ENCODE measurements at regions not wholly inside any gene's neighbourhood (a gene's known extent, or its start where the extent isn't known, plus 50 kb on each side); places are given as distances from the start of the nearest gene placed in this dataset.
"Not testable (repeated sequence)": the region's sequence is repeated elsewhere in the genome, so short reads cannot be mapped to it uniquely, and the experiment has no call there.

- Histone ChIP-seq H3K27me3 (no peaks in the 10 kb centered on the region), H3K36me3 (no peaks in the 10 kb centered on the region), H3K4me1 (no peaks in the 10 kb centered on the region), H3K4me3 (no peak overlapping the region), H3K27ac (no peak overlapping the region), H3K9me3 (replicated peaks) (no peaks in the 10 kb centered on the region)
- no peak for DNase-seq
Measured at GRCh38 chr10:46170789-46171188, 116.0 kb upstream of the ANTXRL start.

DNA sequence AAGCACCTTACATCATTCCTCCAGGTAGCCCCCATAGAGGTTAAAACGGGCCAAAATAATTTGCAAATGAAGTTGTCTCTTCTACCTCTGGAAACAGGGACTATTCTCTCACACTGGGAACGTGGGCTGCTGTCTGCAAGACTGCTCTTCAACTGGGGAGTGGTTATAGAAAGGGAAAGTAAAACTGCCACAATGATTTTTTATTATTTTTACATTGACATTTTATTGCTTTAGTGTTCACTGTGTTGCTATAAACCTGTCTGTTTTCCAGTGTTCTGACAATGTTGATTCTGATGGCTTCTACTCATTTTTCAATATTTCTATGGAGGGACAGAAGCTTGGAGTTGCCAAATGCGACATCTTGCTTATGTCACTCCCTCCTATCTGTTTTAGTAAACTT lies 115.1 kb upstream of the ANTXRL start:
- Histone ChIP-seq H3K27ac (no peak overlapping the region), H3K4me3 (no peak overlapping the region), H3K36me3 (no peaks in the 10 kb centered on the region), H3K4me1 (no peaks in the 10 kb centered on the region), H3K27me3 (no peaks in the 10 kb centered on the region), H3K9me3 (replicated peaks) (no peaks in the 10 kb centered on the region)
- no peak for DNase-seq

- Histone ChIP-seq H3K36me3 (no peaks in the 10 kb centered on the region), H3K4me1 (no peaks in the 10 kb centered on the region), H3K27me3 (no peaks in the 10 kb centered on the region), H3K9me3 (replicated peaks) (no peaks in the 10 kb centered on the region), H3K4me3 (no peak overlapping the region), H3K27ac (no peak overlapping the region)
- no peak for DNase-seq
Measured at GRCh38 chr10:46175296-46175695, 111.5 kb upstream of the ANTXRL start.

- no peak overlapping the region for H3K4me3 ChIP-seq
- no peak for DNase-seq
- H3K27ac ChIP-seq: no peak overlapping the region
- H3K27me3 ChIP-seq: no peaks in the 10 kb centered on the region
- H3K4me1 ChIP-seq: no peaks in the 10 kb centered on the region
- no peaks in the 10 kb centered on the region for H3K9me3 ChIP-seq (replicated peaks)
- H3K36me3 ChIP-seq: no peaks in the 10 kb centered on the region
Measured at GRCh38 chr10:46175831-46176230, 111.0 kb upstream of the ANTXRL start.

GRCh38 chr10:46187431-46187830 lies 99.4 kb upstream of the ANTXRL start:
- not testable (repeated sequence) for H3K4me1 ChIP-seq; H3K9me3 ChIP-seq (replicated peaks); H3K27ac ChIP-seq; H3K4me3 ChIP-seq; H3K27me3 ChIP-seq; H3K36me3 ChIP-seq; DNase-seq

DNA sequence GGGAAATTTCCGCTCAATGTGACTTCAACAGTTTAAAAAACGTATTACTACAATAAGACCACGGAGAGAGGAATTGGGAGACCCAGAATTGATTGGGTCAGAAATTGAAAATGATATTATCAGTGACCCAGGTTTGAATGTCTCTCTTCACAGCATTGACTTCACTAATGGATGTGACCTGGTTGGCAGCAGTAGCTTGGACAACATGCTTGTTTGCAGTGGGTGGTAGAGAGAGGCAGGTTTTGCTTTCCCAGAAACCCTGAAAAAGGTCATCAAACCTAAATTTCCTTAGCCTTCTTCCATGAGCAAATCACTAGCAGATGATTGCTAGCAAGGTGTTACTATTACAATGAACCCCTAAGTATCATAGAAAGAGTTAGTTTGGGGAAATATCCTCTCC lies 89.7 kb upstream of the ANTXRL start:
- no peaks in the 10 kb centered on the region for H3K9me3 ChIP-seq (replicated peaks)
- no peaks in the 10 kb centered on the region for H3K4me1 ChIP-seq
- DNase-seq: no peak
- no peaks in the 10 kb centered on the region for H3K27me3 ChIP-seq
- H3K4me3 ChIP-seq: no peak overlapping the region
- H3K36me3 ChIP-seq: no peaks in the 10 kb centered on the region
- H3K27ac ChIP-seq: no peak overlapping the region

- no peaks in the 10 kb centered on the region for H3K9me3 ChIP-seq (replicated peaks)
- H3K4me1 ChIP-seq: no peaks in the 10 kb centered on the region
Measured at GRCh38 chr10:46198516-46198915, 88.3 kb upstream of the ANTXRL start.

GRCh38 chr10:46202405-46202804 lies 84.4 kb upstream of the ANTXRL start:
- not testable (repeated sequence) for H3K27me3 ChIP-seq; H3K4me3 ChIP-seq; DNase-seq; H3K27ac ChIP-seq; H3K9me3 ChIP-seq (replicated peaks); H3K4me1 ChIP-seq; H3K36me3 ChIP-seq

More at GRCh38 chr10:46198516-46198915, 88.3 kb upstream of the ANTXRL start:
- DNase-seq: no peak
- no peaks in the 10 kb centered on the region for H3K27me3 ChIP-seq
- H3K4me3 ChIP-seq: no peak overlapping the region
- H3K27ac ChIP-seq: no peak overlapping the region
- H3K36me3 ChIP-seq: no peaks in the 10 kb centered on the region

GRCh38 chr10:46204482-46205102 lies 82.2 kb upstream of the ANTXRL start:
- DNase-seq; H3K4me1 ChIP-seq; H3K36me3 ChIP-seq; H3K4me3 ChIP-seq; H3K27ac ChIP-seq; H3K27me3 ChIP-seq; H3K9me3 ChIP-seq (replicated peaks): not testable (repeated sequence)

DNA sequence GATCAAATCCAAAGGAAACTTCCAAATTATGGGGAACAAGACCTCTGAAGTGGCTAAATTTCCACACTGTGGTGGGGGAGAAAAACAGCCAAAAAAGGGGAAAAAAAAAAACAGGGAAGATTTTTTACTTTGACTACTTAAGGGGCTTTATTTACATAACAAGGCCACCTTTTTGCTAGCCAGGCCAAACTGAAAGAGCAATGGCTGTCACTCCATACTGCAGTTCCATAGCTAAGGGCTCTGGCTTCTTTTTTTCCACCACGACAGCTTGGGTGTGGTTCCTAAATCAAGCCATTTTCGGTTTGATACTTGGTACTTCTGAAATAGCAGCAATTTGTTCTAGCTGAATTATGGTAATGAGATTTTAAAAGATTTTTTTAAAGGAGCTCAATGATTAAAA lies 76.4 kb upstream of the ANTXRL start:
- DNase-seq; H3K36me3 ChIP-seq; H3K27ac ChIP-seq; H3K4me1 ChIP-seq; H3K9me3 ChIP-seq (replicated peaks); H3K4me3 ChIP-seq; H3K27me3 ChIP-seq: not testable (repeated sequence)

GRCh38 chr10:46215426-46215825 lies 71.4 kb upstream of the ANTXRL start:
- no peak for DNase-seq

DNA sequence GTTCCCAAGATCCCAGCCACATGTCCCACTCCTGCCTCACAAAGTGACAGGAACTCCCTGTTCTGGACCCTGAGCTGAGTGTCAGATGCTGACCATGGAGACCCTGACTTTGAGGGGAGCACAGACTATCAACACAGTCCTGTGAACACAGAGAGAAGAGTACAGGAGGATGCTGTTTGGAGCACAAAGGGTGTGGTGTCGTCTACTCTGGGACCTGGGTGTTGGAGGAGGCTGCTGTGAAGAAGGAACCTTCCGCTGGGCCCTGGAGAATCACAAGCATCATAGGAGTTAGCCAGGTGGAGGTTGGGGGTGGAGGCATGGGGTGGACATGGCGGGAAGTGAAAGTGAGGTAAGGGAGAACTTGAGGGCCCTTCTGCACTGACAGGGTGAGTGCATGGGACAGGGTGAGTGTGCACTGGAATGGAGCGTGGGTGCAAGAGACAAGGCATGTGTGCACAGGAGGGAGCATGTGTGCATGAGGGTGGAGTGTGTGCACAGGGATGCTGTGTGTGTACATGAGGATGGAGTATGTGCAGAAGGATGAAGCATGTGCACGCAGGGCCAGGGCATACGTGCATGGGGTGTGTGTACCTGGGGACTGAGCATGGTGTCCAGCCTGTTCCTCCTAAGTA lies 70.7 kb upstream of the ANTXRL start:
- Histone ChIP-seq H3K4me1 (no peaks in the 10 kb centered on the region), H3K4me3 (no peak overlapping the region), H3K36me3 (no peaks in the 10 kb centered on the region), H3K9me3 (replicated peaks) (no peaks in the 10 kb centered on the region), H3K27me3 (no peaks in the 10 kb centered on the region), H3K27ac (no peak overlapping the region)
- DNase-seq: no peak

More at GRCh38 chr10:46215426-46215825, 71.4 kb upstream of the ANTXRL start:
- no peaks in the 10 kb centered on the region for H3K27me3 ChIP-seq
- H3K4me1 ChIP-seq: no peaks in the 10 kb centered on the region
- no peak overlapping the region for H3K27ac ChIP-seq
- no peak overlapping the region for H3K4me3 ChIP-seq
- no peaks in the 10 kb centered on the region for H3K36me3 ChIP-seq
- no peaks in the 10 kb centered on the region for H3K9me3 ChIP-seq (replicated peaks)

GRCh38 chr10:46216836-46217751 lies 69.7 kb upstream of the ANTXRL start:
- DNase-seq: no peak
- H3K4me3 ChIP-seq: no peak overlapping the region
- H3K9me3 ChIP-seq (replicated peaks): no peaks in the 10 kb centered on the region
- no peaks in the 10 kb centered on the region for H3K27me3 ChIP-seq
- no peak overlapping the region for H3K27ac ChIP-seq
- H3K4me1 ChIP-seq: no peaks in the 10 kb centered on the region
- H3K36me3 ChIP-seq: no peaks in the 10 kb centered on the region

DNA sequence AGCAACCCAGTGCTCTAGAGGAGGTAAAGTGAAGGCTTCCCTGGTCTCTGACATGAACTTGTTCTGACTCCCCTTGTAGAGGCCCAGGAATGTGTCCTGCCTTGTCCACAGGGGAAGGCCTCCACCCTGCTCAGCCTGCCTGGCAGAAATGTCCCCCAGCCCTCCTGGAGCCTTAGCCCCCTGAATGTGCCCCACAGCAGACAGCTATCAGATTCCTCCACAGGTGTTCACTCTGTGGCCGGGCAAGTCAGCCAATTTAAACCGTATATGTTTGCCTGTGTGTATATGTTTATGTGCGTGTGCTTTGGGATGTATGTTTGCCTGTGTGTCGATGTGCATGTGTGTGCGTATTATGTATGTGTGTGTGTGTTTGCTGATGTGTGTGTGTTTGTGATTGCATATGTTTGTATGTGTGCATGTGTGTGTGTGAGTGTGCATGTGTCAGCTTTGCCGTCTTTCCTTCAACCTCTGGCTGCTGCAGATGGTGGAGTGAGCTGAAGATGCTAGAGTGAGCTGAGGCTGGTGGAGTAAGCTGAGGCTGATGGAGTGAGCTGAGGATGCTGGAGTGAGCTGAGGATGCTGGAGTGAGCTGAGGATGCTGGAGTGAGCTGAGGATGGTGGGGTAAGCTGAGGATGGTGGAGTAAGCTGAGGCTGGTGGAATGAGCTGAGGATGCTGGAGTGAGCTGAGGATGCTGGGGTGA lies 68.9 kb upstream of the ANTXRL start:
- no peak overlapping the region for H3K27ac ChIP-seq
- H3K36me3 ChIP-seq: no peaks in the 10 kb centered on the region
- no peaks in the 10 kb centered on the region for H3K27me3 ChIP-seq
- no peaks in the 10 kb centered on the region for H3K9me3 ChIP-seq (replicated peaks)
- no peak overlapping the region for H3K4me3 ChIP-seq
- no peak for DNase-seq
- no peaks in the 10 kb centered on the region for H3K4me1 ChIP-seq

GRCh38 chr10:46218921-46219320 lies 67.9 kb upstream of the ANTXRL start:
- DNase-seq: no peak
- H3K4me1 ChIP-seq: no peaks in the 10 kb centered on the region
- H3K36me3 ChIP-seq: no peaks in the 10 kb centered on the region
- H3K9me3 ChIP-seq (replicated peaks): no peaks in the 10 kb centered on the region
- H3K27ac ChIP-seq: no peak overlapping the region
- no peak overlapping the region for H3K4me3 ChIP-seq
- H3K27me3 ChIP-seq: no peaks in the 10 kb centered on the region

Measured in SJCRH30 (cell line).